HG03558 (cell line): ENCODE measurements at regions not wholly inside any gene's neighbourhood (a gene's known extent, or its start where the extent isn't known, plus 50 kb on each side); places are given as distances from the start of the nearest gene placed in this dataset.
"Not testable (repeated sequence)": the region's sequence is repeated elsewhere in the genome, so short reads cannot be mapped to it uniquely, and the experiment has no call there.

Experiments used
- ATAC-seq: cut with Tn5 transposase; IDR thresholded peaks from one replicate; pipeline ENCODE4 v1.9.1; 2021; ENCODE audit warnings: moderate number of reproducible peaks; ENCODE audit not compliant: unreplicated experiment; ENCODE audit errors: extremely low read depth

DNA sequence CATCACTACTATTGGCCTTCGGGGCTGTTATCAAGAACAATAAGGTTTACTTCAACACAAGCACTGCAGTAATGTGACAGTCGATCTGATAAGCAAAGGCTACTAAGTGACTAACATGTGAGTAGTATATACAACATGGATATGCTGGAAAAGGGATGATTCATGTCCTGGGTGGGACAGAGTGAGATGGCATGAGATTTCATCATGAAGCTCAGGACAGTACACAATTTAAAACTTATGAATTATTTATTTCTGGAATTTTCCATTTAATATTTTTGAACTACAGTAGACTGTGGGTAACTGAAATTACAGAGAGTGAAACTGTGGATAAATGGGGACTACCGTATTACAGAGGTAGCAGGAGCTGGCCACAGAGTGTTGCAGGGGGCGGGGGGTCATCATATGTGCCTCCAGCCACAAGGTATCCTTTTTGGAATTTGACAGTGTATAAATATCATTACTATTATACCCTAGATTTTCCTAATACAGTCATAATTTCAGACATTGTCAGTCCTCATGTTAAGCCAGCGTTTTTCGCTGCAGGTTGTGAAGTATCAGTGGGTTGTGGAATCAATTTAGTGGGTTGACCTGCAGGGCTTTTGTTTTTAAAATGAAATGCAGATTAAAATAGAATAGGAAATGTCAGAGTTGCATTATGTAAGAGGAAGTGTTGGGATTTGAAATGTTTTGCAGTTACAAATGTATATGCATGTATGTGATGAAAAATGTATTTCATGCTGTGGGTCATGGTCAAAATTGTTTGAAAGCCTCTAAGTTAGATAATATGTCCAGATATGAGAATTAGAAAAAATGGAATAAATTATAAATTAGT lies 148.0 kb upstream of the NUDT4 start:
- no peak for ATAC-seq

GRCh38 chr12:93230326-93230720 lies 147.4 kb upstream of the NUDT4 start:
- ATAC-seq, result no peak

DNA sequence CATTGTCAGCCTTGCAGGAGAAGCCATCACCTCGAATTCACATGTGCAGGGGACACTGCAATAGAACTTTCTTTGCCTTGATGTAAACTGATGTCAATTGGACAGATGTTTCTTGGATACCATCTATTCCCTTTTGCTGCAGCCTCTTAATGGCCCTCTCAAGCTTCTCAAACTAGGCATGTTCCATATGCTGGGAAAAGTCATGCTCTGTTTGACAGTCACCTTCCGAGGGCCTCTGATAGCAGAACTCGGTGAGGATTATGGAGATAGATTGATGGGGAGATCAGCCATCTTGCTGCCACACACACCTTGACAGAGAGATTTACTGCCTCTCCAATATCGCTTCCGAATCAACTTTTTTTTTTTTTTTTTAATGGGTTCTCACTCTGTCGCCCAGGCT lies 145.8 kb upstream of the NUDT4 start:
- no peak for ATAC-seq

- no peak for ATAC-seq
Measured at GRCh38 chr12:93234641-93235040, 143.1 kb upstream of the NUDT4 start.

- ATAC-seq, result no peak
Measured at GRCh38 chr12:93235881-93236280, 141.8 kb upstream of the NUDT4 start.

DNA sequence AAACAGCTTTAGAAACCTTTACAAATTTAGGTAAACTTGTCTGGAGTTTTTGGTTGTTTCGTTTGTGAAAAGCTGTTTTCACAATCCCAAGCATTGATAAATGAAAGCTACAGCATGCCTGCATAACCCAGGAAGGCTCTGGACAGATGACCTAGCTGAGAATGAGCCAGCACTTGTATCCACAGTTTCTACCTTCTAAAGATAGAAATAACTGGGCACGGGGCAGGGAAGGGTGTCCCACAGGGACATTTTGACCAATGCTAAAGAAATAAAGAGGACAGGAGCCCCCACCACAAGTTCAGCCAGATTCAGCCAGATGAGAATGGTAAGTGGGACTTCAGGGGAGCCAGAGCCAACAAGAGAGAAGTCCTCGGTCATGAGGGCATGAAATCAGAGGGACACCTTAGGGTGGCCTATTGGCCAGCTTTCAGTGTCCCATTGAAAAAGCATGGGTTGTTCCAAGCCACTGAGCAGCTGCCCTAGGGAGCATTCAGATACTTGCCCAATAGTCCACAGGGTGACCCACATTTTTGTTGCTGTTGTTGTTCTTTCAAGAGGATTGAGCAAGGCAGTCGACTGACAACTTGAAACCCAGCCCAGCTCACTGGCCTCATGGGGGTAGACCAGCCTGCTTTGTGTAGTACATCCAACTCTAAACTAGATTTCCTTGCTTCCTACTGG lies 140.3 kb upstream of the NUDT4 start:
- no peak for ATAC-seq

DNA sequence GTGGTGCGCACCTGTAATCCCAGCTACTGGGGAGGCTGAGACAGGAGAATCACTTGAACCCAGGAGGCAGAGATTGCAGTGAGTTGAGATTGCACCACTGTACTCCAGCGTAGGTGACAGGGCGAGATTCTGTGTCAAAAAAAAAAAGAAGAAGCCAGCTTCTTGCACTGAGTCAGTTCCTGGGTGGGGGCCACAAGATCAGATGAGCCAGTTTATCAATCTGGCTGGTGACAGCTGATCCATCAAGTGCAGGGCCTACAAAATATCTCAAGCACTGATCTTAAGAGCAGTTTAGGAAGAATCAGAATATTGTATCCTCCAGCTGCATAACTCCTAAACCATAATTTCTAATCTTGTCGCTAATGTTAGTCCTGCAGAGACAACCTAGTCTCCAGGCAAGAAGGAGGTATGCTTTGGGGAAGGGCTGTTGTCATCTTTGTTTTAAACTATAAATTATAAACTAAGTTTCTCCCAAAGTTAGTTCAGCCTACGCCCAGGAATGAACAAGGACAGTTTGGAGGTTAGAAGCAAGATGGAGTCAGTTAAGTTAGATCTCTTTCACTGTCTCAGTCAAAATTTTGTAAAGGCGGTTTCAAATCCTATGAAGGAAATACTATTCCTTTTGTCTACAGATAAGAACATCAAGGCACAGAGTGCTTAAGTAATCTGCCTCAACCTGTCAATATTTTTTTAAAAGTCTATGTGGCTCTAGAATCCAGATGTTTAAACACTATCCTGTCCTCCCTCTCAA lies 139.0 kb upstream of the NUDT4 start:
- ATAC-seq, result not testable (repeated sequence)

DNA sequence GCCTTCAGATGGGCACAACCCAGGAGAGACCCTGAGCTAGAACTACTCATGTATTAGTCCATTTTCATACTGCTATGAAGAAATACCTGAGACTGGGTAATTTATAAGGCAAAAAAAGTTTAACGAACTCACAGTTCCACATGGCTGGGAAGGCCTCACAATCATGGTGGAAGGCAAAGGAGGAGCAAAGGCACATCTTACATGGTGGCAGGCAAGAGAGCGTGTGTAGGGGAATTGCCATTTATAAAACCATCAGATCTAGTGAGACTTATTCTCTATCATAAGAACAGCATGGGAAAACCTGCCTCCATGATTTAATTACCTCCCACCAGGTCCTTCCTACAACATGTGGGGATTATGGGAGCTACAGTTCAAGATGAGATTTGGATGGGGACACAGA lies 137.9 kb upstream of the NUDT4 start:
- ATAC-seq, result not testable (repeated sequence)

- no peak for ATAC-seq
Measured at GRCh38 chr12:93242154-93242972, 135.4 kb upstream of the NUDT4 start.

DNA sequence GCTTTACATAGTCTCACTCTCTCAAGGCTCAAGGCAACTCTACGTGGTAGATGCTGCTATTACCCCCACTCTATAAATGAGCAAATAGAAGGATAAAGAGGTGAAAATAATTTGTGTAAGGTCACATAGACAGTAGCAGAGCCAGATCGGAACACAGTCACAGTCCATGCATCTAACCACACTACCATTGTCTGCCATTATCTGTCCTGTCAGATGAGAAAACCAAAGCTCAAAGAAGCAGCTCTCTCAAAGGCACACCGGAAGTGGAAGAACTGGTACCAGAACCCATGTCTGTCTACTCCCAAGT lies 134.4 kb upstream of the NUDT4 start:
- no peak for ATAC-seq

DNA sequence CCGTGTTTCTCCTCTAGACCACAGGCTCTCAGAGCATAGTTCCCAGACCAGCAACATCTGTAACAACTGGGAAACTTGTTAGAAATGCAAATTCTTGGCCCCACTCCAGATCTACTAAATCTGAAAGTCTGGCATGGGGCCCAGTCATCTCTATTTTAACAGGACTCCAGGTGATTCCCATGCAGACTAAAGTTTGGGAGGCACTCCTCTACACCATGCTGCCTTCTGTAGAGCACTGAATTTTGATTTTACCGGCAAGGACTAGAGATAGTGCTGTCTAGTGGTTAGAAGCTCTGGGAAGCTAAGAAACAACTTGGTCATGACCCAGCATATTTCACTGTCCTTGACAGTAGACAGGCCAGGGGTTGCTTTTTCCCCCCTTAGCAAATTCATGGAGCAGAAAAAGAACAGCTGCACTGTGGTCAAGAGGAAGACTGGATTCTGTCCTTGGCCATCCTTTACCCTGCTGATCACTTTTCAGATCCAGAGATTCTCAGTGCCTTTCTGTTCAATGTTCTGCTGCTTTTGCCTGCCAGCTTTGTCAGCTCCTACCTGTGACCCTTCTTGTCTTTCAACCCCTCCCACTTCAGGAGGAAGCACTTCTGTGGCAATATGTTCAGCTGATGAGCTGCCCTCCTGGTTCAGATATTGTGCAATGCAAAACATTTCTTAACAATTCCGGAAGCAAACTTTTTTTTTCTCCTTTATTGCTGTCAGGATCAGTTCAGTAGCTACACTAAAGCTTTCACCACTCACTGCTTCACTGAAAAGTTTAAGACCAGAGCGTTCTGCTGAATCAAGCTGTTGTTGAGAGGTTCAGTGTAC lies 133.8 kb upstream of the NUDT4 start:
- no peak for ATAC-seq

DNA sequence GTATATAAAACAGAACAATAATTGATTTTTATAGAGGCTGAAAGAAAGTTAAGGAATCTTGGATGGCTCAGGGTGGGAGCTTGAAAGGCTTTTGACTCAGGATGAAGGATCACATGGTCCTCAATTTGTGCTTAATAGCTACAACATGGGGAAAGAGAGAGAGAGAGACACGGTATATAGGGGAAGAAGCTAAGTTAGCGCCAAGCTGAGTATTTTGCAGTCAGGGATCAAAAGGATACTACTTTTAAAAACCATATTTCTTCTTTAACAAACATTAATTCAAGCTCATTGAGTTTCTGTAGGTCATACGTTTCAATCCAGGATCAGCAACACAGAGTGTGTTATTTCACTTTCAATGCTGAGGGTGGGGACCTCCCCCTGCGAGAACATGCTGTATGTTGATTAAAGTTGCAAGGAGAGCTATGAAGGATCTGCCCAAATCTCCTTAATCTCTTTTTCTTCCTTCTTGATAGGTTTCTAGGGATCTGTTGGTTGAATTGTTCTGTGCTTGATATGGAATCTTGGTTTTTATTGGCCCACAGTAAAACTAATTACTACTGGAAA lies 133.1 kb upstream of the NUDT4 start:
- ATAC-seq, result no peak

GRCh38 chr12:93245543-93245942 lies 132.2 kb upstream of the NUDT4 start:
- ATAC-seq, result peak; percentile 67

DNA sequence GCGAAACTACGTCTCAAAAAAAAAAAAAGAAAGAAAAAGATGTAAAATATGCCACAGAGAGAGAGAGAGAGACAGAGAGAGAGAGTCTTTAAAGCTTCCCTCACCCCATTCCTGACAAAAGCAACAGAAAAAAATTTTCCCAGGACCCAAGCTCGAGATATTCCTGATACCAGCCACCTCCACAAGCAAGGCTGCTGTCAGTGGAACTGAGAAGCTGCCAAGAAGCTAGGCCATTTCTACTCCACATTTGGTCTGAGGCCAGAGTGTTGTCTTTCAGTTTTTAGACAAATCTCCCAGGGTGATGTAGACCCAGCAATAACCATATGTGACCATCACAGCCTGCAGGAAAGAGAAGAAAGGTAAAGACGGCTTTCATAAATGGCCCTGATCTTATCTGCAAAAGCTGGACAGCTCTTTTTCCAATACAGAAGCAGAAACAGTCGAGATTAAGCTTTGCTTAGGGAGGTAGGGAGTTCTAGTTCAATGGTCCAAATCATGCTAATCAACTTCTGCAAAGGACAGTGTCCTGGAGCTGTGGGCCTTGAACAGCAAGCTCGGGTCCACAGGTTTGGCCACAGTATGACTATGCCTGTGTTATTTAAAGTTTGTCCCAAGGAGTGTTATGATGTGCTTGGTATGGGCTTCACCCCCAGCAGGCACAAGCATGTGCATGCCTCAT lies 130.3 kb upstream of the NUDT4 start:
- no peak for ATAC-seq

GRCh38 chr12:93252221-93252620 lies 125.5 kb upstream of the NUDT4 start:
- no peak for ATAC-seq

DNA sequence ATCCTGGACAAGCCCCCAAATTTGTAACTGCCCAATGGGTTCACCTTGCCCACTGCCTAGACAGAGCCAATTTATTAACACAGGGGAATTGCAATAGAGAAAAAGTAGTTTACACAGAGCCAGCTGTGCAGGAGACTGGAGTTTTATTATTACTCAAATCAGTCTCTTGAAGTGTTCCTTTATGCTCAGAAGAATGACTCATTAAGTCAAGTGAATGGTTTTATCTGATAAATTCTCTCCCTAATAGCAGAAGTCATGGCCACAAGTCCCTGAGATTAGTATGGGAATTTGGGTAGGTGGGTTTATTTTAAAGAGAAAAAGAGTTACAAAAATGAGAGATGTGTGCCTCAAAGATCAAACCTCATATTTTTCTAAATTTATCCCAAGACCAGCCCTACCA lies 122.8 kb upstream of the NUDT4 start:
- no peak for ATAC-seq

- ATAC-seq, result no peak
Measured at GRCh38 chr12:93256256-93256969, 121.3 kb upstream of the NUDT4 start.

- no peak for ATAC-seq
Measured at GRCh38 chr12:93261505-93262094, 116.1 kb upstream of the NUDT4 start.
